ENCODE measurements at regions not wholly inside any gene's neighbourhood (a gene's known extent, or its start where the extent isn't known, plus 50 kb on each side); places are given as distances from the start of the nearest gene placed in this dataset.
"Not testable (repeated sequence)": the region's sequence is repeated elsewhere in the genome, so short reads cannot be mapped to it uniquely, and the experiment has no call there.

DNA sequence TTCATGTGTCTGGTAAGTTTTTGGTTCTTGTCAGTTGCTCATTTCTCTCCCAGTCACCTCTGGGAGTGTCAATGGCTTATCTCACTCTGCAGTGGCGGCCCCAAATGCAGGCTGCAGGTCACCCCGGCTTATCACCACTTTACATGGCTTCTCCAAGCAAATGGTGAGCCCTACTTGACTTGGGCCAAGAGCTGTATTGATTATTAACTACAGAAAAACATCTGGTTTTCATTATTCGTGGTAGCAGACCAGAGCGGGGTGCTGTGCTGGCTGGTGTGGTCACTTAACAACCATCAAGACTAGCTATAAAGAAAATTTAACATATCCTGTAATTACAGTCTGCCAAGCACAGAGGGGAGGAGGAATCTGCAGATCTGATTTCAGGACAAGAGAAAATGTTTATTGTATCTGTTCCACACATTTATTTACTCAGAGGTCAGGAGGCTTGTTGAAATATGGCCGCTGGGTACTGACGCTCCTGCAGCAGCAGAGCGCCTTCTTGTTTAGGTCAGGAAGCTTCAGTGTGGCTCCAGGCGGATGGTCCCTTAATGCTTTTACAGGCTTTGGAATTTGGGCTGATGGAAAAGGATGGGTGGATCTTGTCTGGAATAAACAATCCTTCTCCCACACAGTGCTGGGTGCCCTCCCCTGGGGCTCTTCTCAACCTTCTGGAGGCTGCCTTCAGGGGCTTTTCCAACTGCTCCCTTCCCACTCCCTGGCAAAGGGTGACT lies 87.8 kb downstream of the HLX start:
- Histone ChIP-seq H3K27me3 (ENCODE audit: control insufficient read depth, insufficient read depth, low read length) (no peaks in the 10 kb centered on the region), H3K36me3 (replicated peaks; ENCODE audit: control insufficient read depth, insufficient read depth, low read length) (no peaks in the 10 kb centered on the region), H3K4me3 (ENCODE audit: insufficient read depth, low read depth, low read length) (no peak overlapping the region)
- DNase-seq, result no peak

DNA sequence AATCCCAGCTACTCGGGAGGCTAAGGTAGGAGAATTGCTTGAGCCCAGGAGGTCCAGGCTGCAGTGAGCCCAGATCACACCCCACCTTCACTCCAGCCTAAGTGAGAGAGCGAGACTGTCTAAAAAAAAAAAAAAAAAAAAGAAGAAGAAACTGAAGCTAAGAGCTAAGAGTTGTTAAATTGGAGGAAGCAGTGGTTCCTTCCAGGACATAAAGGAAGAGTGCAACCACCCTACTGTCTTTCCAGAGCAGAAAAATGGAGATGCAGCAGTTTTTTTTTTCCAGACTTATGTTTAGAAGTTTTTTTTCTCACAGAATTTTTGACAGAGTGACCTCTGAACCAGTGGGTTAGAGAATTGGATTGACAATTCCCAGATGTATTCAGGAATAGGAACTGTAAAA lies 88.7 kb downstream of the HLX start:
- Histone ChIP-seq H3K4me3 (ENCODE audit: insufficient read depth, low read depth, low read length) (no peak overlapping the region), H3K36me3 (replicated peaks; ENCODE audit: control insufficient read depth, insufficient read depth, low read length) (no peaks in the 10 kb centered on the region), H3K27me3 (ENCODE audit: control insufficient read depth, insufficient read depth, low read length) (no peaks in the 10 kb centered on the region)
- DNase-seq, result no peak

DNA sequence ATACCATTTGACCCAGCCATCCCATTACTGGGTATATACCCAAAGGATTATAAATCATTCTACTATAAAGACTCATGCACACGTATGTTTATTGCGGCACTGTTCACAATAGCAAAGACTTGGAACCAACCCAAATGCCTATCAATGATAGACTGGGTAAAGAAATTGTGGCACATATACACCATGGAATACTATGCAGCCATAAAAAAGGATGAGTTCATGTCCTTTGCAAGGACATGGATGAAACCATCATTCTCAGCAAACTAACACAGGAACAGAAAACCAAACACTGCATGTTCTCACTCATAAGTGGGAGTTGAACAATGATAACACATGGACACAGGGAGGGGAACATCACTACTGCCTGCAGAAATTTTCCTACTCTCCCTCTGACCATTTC lies 90.0 kb downstream of the HLX start:
- H3K36me3 ChIP-seq (replicated peaks; ENCODE audit: control insufficient read depth, insufficient read depth, low read length); H3K4me3 ChIP-seq (ENCODE audit: insufficient read depth, low read depth, low read length); H3K27me3 ChIP-seq (ENCODE audit: control insufficient read depth, insufficient read depth, low read length); DNase-seq: not testable (repeated sequence)

DNA sequence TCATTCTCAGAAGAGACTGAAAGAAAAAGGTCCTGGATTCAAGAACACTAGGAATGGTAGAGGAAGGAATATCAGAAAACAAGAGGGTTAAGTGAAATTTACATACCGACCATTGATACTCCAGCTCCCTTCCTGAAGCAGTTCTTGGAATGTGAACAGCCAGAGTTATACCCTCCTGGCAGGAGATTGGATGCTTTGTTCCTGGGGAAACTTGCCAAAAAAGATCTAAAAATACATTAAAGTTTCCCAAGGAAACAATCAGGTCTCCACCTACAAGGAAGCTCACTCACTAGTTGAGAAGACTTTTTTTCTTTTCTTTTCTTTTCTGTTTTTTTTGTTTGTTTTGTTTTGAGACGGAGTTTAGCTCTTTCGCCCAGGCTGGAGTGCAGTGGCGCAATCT lies 91.1 kb downstream of the HLX start:
- H3K27me3 ChIP-seq (ENCODE audit: control insufficient read depth, insufficient read depth, low read length), result no peaks in the 10 kb centered on the region
- H3K36me3 ChIP-seq (replicated peaks; ENCODE audit: control insufficient read depth, insufficient read depth, low read length), result no peaks in the 10 kb centered on the region
- no peak overlapping the region for H3K4me3 ChIP-seq (ENCODE audit: insufficient read depth, low read depth, low read length)
- DNase-seq, result no peak

DNA sequence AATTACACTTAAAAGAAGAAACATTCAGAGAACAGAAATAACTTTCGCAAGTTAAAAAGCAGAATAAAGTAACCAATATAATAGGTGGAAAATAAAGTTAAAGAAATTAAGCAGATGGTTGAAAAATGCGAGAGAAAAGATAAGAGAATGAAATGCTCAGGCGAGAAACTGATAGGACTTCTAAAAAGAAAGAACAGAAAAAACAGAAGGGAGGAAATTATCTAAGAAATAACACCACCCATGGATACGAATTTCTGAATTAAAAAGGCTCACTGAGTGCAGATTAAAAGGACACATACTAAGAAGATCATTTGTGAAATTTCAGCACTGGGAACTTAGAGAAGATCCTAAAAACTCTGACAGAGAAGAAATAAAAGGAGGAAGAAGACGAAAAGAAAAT lies 92.0 kb downstream of the HLX start:
- H3K4me3 ChIP-seq (ENCODE audit: insufficient read depth, low read depth, low read length), result no peak overlapping the region
- H3K27me3 ChIP-seq (ENCODE audit: control insufficient read depth, insufficient read depth, low read length), result no peaks in the 10 kb centered on the region
- DNase-seq, result no peak
- no peaks in the 10 kb centered on the region for H3K36me3 ChIP-seq (replicated peaks; ENCODE audit: control insufficient read depth, insufficient read depth, low read length)

DNA sequence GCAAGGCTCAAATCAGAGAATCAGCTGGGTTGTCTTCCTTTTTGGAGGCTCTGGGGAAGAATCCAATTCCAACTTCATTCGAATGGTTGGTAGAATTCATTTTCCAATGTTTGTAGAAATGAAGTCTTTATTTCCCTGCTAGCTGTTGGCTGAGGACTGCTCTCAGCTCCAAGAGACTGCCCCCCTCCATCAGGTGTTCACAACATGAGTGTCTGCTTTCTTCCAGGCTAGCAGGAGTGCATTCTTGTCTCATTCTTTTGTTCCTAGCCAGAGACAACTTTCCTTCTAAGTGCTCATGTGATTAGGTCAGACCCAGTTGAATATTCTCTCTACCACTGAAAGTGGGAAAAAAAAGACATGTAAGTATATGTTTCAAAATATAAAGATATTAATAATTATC lies 95.2 kb downstream of the HLX start:
- DNase-seq, result peak; percentile 19
- H3K4me3 ChIP-seq (ENCODE audit: insufficient read depth, low read depth, low read length), result no peak overlapping the region
- H3K36me3 ChIP-seq (replicated peaks; ENCODE audit: control insufficient read depth, insufficient read depth, low read length), result no peaks in the 10 kb centered on the region
- H3K27me3 ChIP-seq (ENCODE audit: control insufficient read depth, insufficient read depth, low read length), result no peaks in the 10 kb centered on the region

DNA sequence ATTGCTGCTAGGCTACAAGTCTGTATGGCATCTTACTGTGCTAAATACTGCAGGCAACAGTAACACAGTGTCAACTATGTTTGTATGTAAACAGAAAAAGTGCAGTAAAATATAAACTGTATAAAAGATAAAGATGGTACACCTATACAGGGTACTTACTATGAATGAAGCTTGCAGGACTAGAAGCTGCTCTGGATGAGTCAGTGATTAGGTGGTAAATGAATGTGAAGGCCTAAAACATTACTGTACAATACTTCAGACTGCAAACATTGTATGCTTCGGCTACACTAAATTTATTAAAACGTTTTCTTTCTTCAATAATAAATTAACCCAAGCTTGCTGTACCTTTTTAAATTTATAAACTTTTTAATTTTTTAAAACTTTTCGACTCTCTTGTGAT lies 97.1 kb downstream of the HLX start:
- DNase-seq, result no peak
- Histone ChIP-seq H3K27me3 (ENCODE audit: control insufficient read depth, insufficient read depth, low read length) (no peaks in the 10 kb centered on the region), H3K36me3 (replicated peaks; ENCODE audit: control insufficient read depth, insufficient read depth, low read length) (no peaks in the 10 kb centered on the region), H3K4me3 (ENCODE audit: insufficient read depth, low read depth, low read length) (no peak overlapping the region)

DNA sequence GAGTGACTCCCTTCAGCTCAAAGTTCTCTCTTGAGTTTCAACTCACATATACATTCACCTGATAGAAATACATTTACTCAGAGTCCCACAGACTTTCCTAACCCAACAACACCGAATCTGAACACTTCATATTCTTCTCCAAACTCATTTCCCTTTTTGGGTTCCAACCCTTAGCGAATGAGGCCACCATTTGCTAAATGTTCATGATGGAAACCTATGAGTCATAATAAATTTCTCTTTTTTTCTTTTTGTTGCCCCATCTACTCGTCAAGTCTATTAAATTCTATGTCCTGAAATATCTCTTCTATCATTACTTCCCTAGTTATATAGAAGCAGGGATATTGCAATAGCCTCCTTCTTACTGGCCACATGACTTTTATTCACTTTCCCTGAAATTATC lies 100.1 kb downstream of the HLX start:
- Histone ChIP-seq H3K4me3 (ENCODE audit: insufficient read depth, low read depth, low read length) (no peak overlapping the region), H3K27me3 (ENCODE audit: control insufficient read depth, insufficient read depth, low read length) (no peaks in the 10 kb centered on the region)
- DNase-seq, result no peak

DNA sequence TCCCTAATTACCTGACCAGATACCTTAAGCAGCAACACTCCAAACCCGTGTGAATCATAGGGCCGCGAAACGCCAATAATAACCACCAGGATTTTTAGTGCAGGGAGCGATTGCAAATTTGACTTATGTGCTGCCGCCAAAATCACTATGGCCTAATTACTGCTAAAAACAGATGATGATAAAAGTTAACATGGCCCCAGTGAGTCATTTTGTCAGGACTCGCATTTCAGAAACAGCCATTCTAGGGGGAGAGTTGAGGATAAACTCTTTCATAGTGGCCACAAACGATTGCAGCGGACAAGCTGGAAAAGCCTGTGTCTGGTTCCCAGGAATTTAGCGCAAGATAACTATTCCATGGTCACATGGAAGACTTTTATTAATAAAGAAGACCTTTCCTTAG lies 103.4 kb downstream of the HLX start:
- Histone ChIP-seq H3K27me3 (ENCODE audit: control insufficient read depth, insufficient read depth, low read length) (no peaks in the 10 kb centered on the region), H3K36me3 (replicated peaks; ENCODE audit: control insufficient read depth, insufficient read depth, low read length) (no peaks in the 10 kb centered on the region), H3K4me3 (ENCODE audit: insufficient read depth, low read depth, low read length) (no peak overlapping the region)
- DNase-seq, result no peak

More for the DNA sequence above, 100.1 kb downstream of the HLX start:
- H3K36me3 ChIP-seq (replicated peaks; ENCODE audit: control insufficient read depth, insufficient read depth, low read length), result no peaks in the 10 kb centered on the region

DNA sequence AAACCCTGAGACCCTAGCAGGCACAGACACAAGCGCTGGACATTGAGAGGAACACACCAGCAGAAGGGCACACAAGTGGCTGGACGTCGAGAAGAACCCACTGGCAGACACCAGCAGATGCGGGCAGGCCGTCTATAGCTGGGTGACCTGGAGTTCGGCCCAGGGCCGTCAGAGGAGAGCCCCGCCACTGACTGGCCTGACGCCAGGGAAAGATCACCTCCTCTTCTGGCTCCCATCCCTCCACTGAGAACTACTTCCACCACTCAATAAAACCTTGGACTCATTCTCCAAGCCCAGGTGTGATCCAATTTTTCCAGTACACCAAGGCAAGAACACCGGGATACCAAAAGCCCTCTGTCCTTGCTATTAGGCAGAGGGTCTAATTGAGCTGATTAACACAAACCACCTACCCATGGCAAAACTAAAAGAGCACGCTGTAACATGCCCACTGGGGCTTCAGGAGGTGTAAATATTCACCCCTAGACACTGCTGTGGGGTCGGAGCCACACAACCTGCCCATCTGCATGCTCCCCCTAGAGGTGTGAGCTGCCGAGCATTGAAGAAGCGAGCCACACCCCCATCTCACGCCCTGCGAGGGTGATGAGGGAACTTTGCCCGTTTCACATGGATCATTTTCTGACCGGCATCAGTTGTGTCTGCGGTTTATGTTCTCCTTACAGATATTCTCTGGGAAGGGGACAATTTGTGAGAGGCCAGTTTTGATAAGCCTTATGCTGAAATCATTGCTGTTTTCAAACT lies 104.8 kb downstream of the HLX start:
- Histone ChIP-seq H3K36me3 (replicated peaks; ENCODE audit: control insufficient read depth, insufficient read depth, low read length) (no peaks in the 10 kb centered on the region), H3K27me3 (ENCODE audit: control insufficient read depth, insufficient read depth, low read length) (no peaks in the 10 kb centered on the region), H3K4me3 (ENCODE audit: insufficient read depth, low read depth, low read length) (no peak overlapping the region)
- peak; percentile 35 for DNase-seq

DNA sequence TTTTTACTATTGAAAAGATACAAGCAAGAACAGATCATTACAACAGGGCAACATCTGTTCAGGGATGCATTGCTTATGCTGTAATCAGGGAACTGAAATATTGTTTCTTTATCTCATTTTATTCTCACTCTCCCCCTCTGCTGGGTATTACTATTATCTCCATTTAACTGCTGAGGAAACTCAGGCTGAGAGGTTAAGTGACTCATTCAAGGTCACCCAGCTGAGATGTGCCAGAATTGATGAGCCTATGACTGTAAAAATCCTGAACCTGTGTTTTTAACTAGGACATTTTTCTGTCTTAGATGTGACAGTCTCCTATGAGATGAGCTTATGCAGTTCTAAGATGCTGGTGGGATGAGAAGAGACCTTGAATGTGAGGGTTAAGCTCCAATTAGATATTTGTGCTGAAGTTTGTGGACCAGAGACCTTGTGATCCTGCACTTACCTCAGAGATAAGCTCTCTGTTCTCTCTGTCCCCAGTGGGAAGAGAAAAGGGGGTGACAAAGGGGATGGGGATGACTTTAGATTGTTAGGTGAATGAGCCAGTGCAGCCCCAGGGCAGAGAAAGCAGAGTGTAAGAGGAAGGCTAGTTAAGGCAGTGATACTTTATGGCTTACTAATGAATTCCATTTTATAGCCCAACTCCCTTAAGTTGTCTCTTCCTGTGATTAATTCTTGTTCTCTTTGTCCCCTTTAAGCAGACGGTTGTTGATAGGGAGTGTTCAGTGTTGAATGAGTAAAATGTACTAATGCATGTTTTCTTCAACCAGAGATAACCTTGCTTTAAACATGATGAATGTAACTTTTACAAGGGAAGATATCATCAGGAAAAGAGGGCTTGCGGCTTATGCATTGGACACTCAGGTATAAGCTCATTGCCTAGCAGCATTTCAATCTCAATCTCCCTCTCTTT lies 111.4 kb downstream of the HLX start:
- no peak overlapping the region for H3K4me3 ChIP-seq (ENCODE audit: insufficient read depth, low read depth, low read length)
- no peak for DNase-seq
- no peaks in the 10 kb centered on the region for H3K36me3 ChIP-seq (replicated peaks; ENCODE audit: control insufficient read depth, insufficient read depth, low read length)
- no peaks in the 10 kb centered on the region for H3K27me3 ChIP-seq (ENCODE audit: control insufficient read depth, insufficient read depth, low read length)

DNA sequence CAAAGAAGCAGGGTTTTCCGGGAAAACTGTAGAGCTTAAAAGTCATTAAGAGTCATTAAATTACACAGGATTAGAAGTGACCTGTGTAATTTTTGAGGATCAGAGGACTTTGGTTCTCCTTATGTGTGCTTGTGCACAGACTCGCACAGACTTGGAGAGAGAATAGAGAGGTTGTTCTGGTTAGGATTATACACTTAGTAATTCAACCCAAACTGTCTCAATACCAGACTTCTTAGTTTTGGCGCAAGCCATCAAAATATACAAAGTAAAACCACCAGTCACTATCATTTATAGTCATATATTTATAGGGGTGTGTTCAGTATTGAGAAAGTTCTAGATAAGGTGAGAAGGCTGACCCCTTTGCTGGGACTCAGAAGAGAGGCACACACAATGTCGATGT lies 112.3 kb downstream of the HLX start:
- Histone ChIP-seq H3K36me3 (replicated peaks; ENCODE audit: control insufficient read depth, insufficient read depth, low read length) (no peaks in the 10 kb centered on the region), H3K4me3 (ENCODE audit: insufficient read depth, low read depth, low read length) (no peak overlapping the region), H3K27me3 (ENCODE audit: control insufficient read depth, insufficient read depth, low read length) (no peaks in the 10 kb centered on the region)
- DNase-seq, result no peak

DNA sequence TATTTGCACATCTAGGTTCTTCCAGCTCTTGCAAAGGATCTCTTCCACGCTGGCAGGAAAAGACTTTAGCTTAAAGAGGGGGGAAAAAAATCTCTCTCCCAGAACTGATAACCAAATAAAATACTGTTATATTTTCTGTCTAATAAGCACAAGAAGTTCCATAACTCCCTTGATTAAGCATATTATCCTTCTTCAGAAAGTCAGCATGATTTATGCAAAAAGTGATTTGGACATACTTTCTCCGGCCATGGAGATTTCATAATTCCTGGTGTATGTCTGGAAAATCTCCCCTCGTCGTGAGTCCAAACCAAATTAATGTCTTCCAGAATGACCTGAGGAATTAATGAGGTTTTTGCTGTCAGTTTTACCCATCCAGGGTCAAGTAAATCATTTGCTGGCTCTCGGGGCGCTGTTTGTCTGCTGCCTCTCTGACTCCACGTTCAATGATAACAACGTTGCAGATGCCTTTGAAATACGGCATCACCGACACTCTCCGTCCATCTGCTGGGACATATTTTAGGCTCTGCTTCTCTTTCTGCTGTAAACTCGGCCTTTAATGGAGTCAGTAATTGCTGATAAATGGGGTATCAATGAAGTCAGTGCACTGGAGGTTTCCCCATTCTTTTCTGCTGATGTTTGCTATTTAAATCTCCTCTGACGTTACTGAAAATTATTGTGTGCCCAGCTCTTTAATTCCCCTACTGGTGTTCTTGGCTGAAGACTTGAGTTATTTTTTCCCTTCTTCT lies 112.9 kb downstream of the HLX start:
- H3K36me3 ChIP-seq (replicated peaks; ENCODE audit: control insufficient read depth, insufficient read depth, low read length), result no peaks in the 10 kb centered on the region
- H3K27me3 ChIP-seq (ENCODE audit: control insufficient read depth, insufficient read depth, low read length), result no peaks in the 10 kb centered on the region
- H3K4me3 ChIP-seq (ENCODE audit: insufficient read depth, low read depth, low read length), result no peak overlapping the region
- no peak for DNase-seq

DNA sequence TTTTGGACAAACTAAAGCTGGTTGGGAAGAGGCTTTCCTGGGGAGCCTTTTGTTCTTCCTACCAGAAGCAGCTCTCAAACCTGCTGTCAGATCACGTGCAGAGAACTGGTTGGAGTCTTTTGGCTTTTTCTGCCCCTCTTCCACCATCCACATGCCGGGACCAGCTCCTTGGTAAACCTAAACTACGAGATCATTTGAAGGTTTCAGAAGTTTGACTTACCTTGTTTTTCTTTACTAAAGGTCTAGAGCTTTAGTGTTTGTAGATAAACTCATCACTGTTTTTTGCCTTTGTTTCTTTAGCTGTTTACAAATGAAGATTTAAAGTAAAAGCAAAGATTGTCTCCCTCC lies 113.4 kb downstream of the HLX start:
- no peaks in the 10 kb centered on the region for H3K36me3 ChIP-seq (replicated peaks; ENCODE audit: control insufficient read depth, insufficient read depth, low read length)
- DNase-seq, result peak; percentile 15
- no peak overlapping the region for H3K4me3 ChIP-seq (ENCODE audit: insufficient read depth, low read depth, low read length)

More for the DNA sequence above, 113.4 kb downstream of the HLX start:
- no peaks in the 10 kb centered on the region; the same call in 1 of the 2 replicates for H3K27me3 ChIP-seq (ENCODE audit: control insufficient read depth, insufficient read depth, low read length)

All from H7 (cell line).